HUES48 (cell line): ENCODE measurements at regions not wholly inside any gene's neighbourhood (a gene's known extent, or its start where the extent isn't known, plus 50 kb on each side); places are given as distances from the start of the nearest gene placed in this dataset.

Source experiments
- H3K27ac ChIP-seq: one replicate; pipeline ENCODE4 v1.7.0; 2013; ENCODE audit warnings: low read depth, low read length, inconsistent platforms
- H3K27me3 ChIP-seq: 2 replicates; pipeline ENCODE4 v1.6.1; 2013; ENCODE audit warnings: mild to moderate bottlenecking, low read length; ENCODE audit not compliant: control insufficient read depth, insufficient read depth
- H3K36me3 ChIP-seq: 2 replicates; pipeline ENCODE4 v1.6.1; 2013; ENCODE audit warnings: low read length; ENCODE audit not compliant: control insufficient read depth, insufficient read depth
- H3K4me1 ChIP-seq: 2 replicates; pipeline ENCODE4 v1.6.1; 2013; ENCODE audit warnings: mild to moderate bottlenecking, low read length; ENCODE audit not compliant: control insufficient read depth, insufficient read depth
- H3K4me3 ChIP-seq: 2 replicates; pipeline ENCODE4 v1.5.1; 2013; ENCODE audit warnings: mild to moderate bottlenecking, low read depth, low read length
- H3K9ac ChIP-seq: 2 replicates; pipeline ENCODE4 v1.6.1; 2013; ENCODE audit warnings: mild to moderate bottlenecking, low read depth, low read length, moderate library complexity
- H3K9me3 ChIP-seq: 2 replicates; pipeline ENCODE4 v1.6.1; 2013; ENCODE audit warnings: low read length; ENCODE audit not compliant: control insufficient read depth, insufficient read depth

- Histone ChIP-seq H3K9me3 (no peaks in the 10 kb centered on the region), H3K36me3 (no peaks in the 10 kb centered on the region), H3K4me3 (no peak overlapping the region), H3K4me1 (peaks cover 20% of the 10 kb centered on the region), H3K9ac (no peak overlapping the region), H3K27me3 (no peaks in the 10 kb centered on the region), H3K27ac (no peak overlapping the region)
These were observed 180.5 kb downstream of the ZFP36L2 start for GRCh38 chr2:43045866-43046265.

- H3K4me1 ChIP-seq = peaks cover 20% of the 10 kb centered on the region
- H3K36me3 ChIP-seq = no peaks in the 10 kb centered on the region
- H3K27me3 ChIP-seq = no peaks in the 10 kb centered on the region
- H3K9me3 ChIP-seq = no peaks in the 10 kb centered on the region
- H3K27ac ChIP-seq = no peak overlapping the region
- no peak overlapping the region for H3K9ac ChIP-seq
- H3K4me3 ChIP-seq = no peak overlapping the region
These were observed 182.2 kb downstream of the ZFP36L2 start for GRCh38 chr2:43044093-43044681.

- Histone ChIP-seq H3K9ac (no peak overlapping the region), H3K36me3 (no peaks in the 10 kb centered on the region), H3K4me3 (no peak overlapping the region), H3K27me3 (no peaks in the 10 kb centered on the region), H3K9me3 (no peaks in the 10 kb centered on the region), H3K27ac (no peak overlapping the region), H3K4me1 (peaks cover 20% of the 10 kb centered on the region)
These were observed 182.9 kb downstream of the ZFP36L2 start for GRCh38 chr2:43043553-43043870.

- H3K4me3 ChIP-seq = no peak overlapping the region
- H3K4me1 ChIP-seq = peaks cover 19% of the 10 kb centered on the region
- H3K27me3 ChIP-seq = no peaks in the 10 kb centered on the region
- no peaks in the 10 kb centered on the region for H3K9me3 ChIP-seq
- H3K9ac ChIP-seq = no peak overlapping the region
- H3K36me3 ChIP-seq = no peaks in the 10 kb centered on the region
- peak overlapping the region; percentile 79 for H3K27ac ChIP-seq
These were observed 184.6 kb downstream of the ZFP36L2 start for GRCh38 chr2:43041661-43042360.

- Histone ChIP-seq H3K4me1 (peaks cover 14% of the 10 kb centered on the region), H3K9me3 (no peaks in the 10 kb centered on the region), H3K36me3 (no peaks in the 10 kb centered on the region), H3K9ac (no peak overlapping the region), H3K27me3 (no peaks in the 10 kb centered on the region), H3K27ac (peak overlapping the region; percentile 59), H3K4me3 (no peak overlapping the region)
These were observed 185.2 kb downstream of the ZFP36L2 start for GRCh38 chr2:43041173-43041591.

GRCh38 chr2:43040084-43040854 lies 186.1 kb downstream of the ZFP36L2 start:
- Histone ChIP-seq H3K9ac (no peak overlapping the region), H3K9me3 (no peaks in the 10 kb centered on the region), H3K27me3 (no peaks in the 10 kb centered on the region), H3K4me1 (peaks cover 14% of the 10 kb centered on the region), H3K4me3 (no peak overlapping the region), H3K36me3 (no peaks in the 10 kb centered on the region), H3K27ac (no peak overlapping the region)

GRCh38 chr2:43039376-43040080 lies 186.9 kb downstream of the ZFP36L2 start:
- Histone ChIP-seq H3K9me3 (no peaks in the 10 kb centered on the region), H3K4me1 (peaks cover 14% of the 10 kb centered on the region), H3K9ac (no peak overlapping the region), H3K36me3 (no peaks in the 10 kb centered on the region), H3K4me3 (no peak overlapping the region), H3K27me3 (no peaks in the 10 kb centered on the region), H3K27ac (no peak overlapping the region)

GRCh38 chr2:43038696-43039094 lies 187.7 kb downstream of the ZFP36L2 start:
- no peak overlapping the region for H3K27ac ChIP-seq
- H3K9ac ChIP-seq = no peak overlapping the region
- H3K4me1 ChIP-seq = peaks cover 14% of the 10 kb centered on the region

GRCh38 chr2:43038034-43038695 lies 188.2 kb downstream of the ZFP36L2 start:
- no peaks in the 10 kb centered on the region for H3K9me3 ChIP-seq
- no peak overlapping the region for H3K9ac ChIP-seq
- H3K36me3 ChIP-seq = no peaks in the 10 kb centered on the region
- H3K27ac ChIP-seq = no peak overlapping the region
- H3K4me3 ChIP-seq = no peak overlapping the region
- H3K27me3 ChIP-seq = no peaks in the 10 kb centered on the region
- H3K4me1 ChIP-seq = peaks cover 14% of the 10 kb centered on the region

More at GRCh38 chr2:43038696-43039094, 187.7 kb downstream of the ZFP36L2 start:
- Histone ChIP-seq H3K36me3 (no peaks in the 10 kb centered on the region), H3K9me3 (no peaks in the 10 kb centered on the region), H3K4me3 (no peak overlapping the region), H3K27me3 (no peaks in the 10 kb centered on the region)

- Histone ChIP-seq H3K27ac (no peak overlapping the region), H3K4me3 (no peak overlapping the region), H3K27me3 (no peaks in the 10 kb centered on the region), H3K36me3 (no peaks in the 10 kb centered on the region), H3K9ac (no peak overlapping the region), H3K4me1 (no peaks in the 10 kb centered on the region), H3K9me3 (no peaks in the 10 kb centered on the region)
These were observed 190.5 kb downstream of the ZFP36L2 start for GRCh38 chr2:43035922-43036321.
